Ishikawa (cell line): ENCODE measurements at regions not wholly inside any gene's neighbourhood (a gene's known extent, or its start where the extent isn't known, plus 50 kb on each side); places are given as distances from the start of the nearest gene placed in this dataset.

ENCODE experiments used
- CREB1 ChIP-seq: IDR thresholded peaks from 2 replicates; pipeline ENCODE4 v1.6.1; 2012; ENCODE audit warnings: low read depth
- NFIC ChIP-seq: IDR thresholded peaks from 2 replicates; pipeline ENCODE4 v1.6.1; 2012
- RAD21 ChIP-seq: IDR thresholded peaks from 2 replicates; pipeline ENCODE4 v1.6.1; 2012; ENCODE audit warnings: low read depth
- REST ChIP-seq: IDR thresholded peaks from 2 replicates; pipeline ENCODE4 v1.6.1; 2012; ENCODE audit warnings: low read depth, mild to moderate bottlenecking
- TAF1 ChIP-seq: IDR thresholded peaks from 2 replicates; pipeline ENCODE4 v1.6.1; 2012; ENCODE audit warnings: low read depth, mild to moderate bottlenecking

GRCh38 chr16:75837264-75837663 lies 111.0 kb upstream of the CPHXL start:
- TF ChIP-seq CREB1: no peak
- no peak for TF ChIP-seq TAF1
- no peak for TF ChIP-seq REST
- TF ChIP-seq NFIC: no peak
- no peak for TF ChIP-seq RAD21
